HTERT RPE-1 (cell line): ENCODE measurements at regions not wholly inside any gene's neighbourhood (a gene's known extent, or its start where the extent isn't known, plus 50 kb on each side); places are given as distances from the start of the nearest gene placed in this dataset.

Source experiments
- in situ Hi-C: fragments of 300-500 bp; cut with MboI; formaldehyde crosslinking; loops from 4 replicates; pipeline ENCODE4 v1.14.3; 2020; ENCODE audit warnings: low sequenced_read_pairs

DNA sequence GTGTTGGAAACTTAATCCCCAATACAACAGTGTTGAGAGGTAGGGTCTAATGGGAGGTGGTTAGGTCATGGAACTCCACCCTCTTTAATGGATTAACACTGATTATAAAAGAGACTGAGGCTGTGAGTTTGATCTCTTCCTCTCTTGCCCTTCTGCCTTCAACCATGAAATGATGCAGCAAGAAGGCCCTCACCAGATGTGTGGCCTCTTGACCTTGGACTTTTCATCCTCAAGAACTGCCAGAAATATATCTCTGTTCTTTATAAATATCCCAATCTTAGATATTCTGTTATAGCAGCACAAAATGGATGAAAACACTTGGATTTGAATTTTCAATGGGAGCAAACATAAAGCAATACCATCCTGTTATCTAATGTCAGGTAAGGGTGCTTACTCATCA is 67.6 kb downstream of the NMUR2 start:
- in situ Hi-C loops: no loop called here

DNA sequence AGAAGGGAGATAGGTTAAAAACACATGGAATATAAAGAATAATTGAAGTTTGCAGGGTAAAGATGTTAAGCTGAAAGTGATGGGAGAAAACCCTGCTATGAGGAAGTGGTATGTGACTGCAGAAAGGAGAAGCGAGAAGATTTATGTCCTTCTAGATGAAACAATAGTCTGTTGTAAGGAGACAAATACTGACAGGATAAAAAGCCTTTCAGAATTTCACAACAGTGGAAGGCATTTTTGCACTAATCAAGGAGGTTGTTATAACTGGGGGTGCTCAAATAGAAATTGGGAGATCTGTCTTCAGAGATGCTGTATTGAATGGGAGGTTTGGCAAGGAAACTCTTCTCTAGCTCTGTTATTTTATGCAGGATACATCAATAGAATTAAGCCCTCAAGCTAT is 69.6 kb downstream of the NMUR2 start:
- in situ Hi-C loops: no loop called here

DNA sequence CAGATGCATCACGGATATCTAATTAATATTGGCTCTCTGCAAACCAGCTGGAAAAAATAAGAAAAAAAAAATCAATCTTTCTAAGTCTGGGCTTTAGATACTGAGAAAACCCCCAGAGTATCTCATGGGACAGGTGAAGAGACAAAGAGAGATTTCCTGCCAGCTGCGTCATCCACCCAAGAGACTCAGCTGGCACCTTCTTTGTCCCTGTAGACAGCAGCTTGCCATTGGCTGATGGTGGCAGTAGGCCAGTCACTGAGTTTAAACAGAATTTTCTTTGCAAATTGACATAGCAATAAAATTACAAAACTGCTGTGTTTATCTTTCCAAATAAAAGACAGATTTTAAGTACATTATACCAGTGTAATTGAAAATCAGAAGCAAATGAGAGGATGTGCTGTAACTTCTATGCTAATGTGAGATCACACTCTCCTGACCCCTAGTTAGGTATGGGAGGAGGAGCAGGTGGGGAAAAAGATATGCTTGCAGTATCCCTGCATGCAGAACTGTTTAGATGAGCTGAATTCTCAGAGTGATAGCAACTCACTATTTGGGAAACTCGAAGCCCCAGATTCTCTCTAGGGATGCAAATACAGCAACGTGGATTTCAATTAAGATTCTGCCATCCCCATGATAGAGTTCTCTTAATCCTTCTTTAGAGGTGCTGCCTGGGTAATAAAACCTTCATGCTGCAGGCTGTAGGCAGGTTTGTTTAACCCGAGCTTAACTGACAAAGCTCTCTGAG is 72.2 kb downstream of the NMUR2 start:
- in situ Hi-C loops: no loop called here

DNA sequence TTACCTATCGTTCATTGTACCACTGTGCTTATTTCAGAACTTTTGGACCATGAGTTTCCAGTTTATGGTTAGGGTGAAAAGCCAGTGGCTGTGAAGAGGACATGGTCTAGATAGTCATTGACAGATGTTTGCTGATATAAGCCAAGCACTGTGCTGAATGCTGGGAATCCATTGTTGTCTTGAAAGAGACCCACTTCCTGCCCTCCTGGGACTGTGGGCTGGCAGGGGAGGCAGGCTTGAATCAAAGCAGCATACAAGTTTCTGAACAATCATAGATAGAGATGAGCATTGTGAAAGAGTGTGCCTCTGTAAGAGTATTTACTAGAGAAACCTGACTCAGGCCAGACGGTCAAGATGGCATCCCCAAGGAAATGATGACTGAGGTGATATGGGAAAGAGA is 73.4 kb downstream of the NMUR2 start:
- in situ Hi-C loops: no loop called here

- in situ Hi-C loops: no loop called here
Observed at GRCh38 chr5:152331006-152331405, 74.1 kb downstream of the NMUR2 start.

DNA sequence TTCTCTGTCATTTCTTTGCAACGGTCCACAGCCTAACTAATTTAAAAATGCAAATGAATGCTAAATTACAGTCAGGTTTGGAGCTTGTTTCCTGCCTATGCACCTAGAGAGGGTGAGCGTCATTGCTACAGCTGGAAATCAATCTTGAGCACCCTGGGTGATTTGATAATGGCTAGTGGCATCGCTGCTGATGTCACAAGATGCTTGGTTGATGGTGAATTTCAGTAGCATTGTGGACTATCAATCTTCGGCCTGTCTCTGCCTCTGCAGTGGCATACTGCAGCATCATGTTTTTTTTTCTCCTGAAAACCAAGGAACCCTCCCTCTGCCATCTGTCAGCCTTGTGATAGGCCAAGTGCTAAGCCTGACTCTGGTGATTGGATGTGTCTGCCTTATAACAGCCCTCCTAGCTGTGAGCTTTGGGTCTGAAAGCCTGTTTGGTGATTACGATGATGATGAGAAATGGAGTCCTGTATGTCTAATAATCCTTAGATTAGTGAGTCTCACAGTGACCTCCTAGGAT is 75.3 kb downstream of the NMUR2 start:
- in situ Hi-C loops: no loop called here

DNA sequence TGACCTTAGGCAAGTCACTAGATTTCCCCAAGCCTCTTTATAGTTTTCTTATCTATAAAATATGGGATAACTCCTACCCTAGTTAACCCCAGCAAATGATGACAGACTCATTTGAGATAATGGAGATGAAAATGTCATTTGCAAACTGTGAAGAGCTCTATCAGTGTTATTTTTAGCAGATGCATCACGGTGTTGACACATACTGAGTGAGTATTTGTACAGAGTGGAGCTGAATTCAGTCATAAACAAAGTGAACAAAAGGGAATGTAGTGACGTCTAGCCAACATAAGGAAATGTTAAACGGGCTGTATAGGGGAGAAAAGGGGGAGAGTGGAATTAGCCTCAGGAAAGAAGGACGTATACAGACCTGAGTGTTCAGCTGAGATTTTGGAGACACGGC is 75.9 kb downstream of the NMUR2 start:
- in situ Hi-C loops: no loop called here

- in situ Hi-C loops: no loop called here
Observed at GRCh38 chr5:152315942-152316341, 89.1 kb downstream of the NMUR2 start.

GRCh38 chr5:152314196-152314829 is 90.8 kb downstream of the NMUR2 start:
- in situ Hi-C loops: no loop called here

- in situ Hi-C loops: no loop called here
Observed at GRCh38 chr5:152309926-152310450, 95.1 kb downstream of the NMUR2 start.

DNA sequence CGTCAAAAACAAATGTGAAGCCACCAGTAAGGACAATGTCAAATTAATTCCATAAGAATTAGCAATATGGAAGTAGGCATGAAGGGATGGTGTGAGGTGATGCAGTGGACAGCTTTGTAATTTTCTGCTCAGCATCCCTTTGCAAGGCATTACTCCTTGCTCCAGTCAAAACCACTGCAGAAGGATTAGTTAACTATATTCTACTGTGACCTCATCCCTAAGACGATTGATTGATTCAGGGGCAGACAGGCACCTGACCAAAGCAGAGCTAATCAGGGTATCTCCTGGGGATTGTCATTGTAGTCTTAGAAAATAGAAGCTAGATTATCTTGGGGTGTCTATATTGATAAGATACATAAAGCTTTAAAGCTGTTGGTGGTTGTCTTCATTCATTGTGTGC is 98.7 kb downstream of the NMUR2 start:
- in situ Hi-C loops: no loop called here

GRCh38 chr5:152305525-152305924 is 99.6 kb downstream of the NMUR2 start:
- in situ Hi-C loops: no loop called here

- in situ Hi-C loops: no loop called here
Observed at GRCh38 chr5:152303841-152304240, 101.2 kb downstream of the NMUR2 start.

DNA sequence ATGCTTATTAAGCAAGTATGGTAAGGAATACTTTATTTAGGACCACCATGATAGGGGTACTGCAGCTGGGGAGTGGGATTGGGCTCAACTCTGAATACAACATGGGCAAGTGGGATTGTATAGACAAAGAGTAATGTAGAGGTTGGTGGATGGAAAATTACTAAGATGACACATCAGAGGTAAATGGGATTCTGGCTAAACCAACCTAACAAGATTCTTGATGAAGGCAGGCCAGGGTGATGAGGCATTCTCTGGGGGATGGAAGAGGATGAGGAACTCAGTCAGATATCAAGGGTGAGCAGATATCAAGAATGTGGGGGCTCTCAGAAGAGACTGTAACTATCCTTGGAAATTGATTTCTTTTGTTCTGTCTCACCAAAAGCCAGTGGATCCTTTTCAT is 107.2 kb downstream of the NMUR2 start:
- in situ Hi-C loops: no loop called here

- in situ Hi-C loops: no loop called here
Observed at GRCh38 chr5:152293189-152293588, 111.9 kb downstream of the NMUR2 start.

DNA sequence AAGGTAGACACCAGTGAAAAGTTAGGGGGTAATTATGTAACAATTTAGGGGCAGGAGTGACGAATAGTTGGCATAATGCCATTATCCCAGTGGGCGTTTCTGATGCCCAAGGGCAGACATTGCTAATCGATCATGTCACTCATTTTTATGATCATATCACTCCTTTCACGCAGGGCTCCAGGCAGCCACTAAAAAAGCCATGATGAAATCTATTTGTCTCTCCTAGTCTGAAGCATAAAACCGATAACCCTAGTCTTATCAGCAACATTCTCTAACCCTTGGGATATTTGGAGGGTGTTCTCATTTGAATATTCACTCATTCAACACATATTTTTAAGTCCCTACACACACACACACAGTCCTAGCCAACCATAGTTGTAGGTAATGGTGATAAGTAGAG is 114.9 kb downstream of the NMUR2 start:
- in situ Hi-C loops: no loop called here

DNA sequence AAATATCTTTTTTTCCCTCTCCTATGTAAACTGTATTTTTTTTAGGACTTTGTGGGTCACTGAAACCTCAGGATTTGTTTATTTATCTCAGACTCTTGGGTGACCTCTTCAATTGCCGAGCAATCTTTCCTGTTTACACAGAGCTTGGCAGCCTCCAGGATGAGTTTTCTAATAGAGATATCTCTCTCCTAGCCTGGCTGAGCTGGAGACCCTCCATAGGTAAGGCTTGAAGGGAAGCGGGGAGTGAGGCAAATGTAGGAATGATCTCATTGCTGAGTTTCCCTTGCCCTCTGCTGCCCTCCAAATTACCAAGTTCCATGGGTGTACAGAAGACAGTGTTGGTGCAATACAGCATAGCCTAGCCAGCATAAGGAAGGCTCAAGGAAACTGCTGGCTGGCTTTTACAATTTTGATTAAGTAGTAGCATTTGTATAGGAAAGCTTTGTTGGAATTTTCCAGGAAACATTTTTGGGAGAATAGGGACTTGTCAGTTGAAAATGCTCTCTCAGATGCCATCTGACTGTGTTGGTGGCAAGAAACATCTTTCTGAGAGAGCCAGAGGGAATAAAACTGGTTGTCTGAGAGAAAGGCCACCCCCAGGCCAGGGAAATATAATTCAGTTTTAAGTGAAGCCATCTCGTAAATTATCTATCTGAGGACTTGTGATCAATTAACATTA is 116.0 kb downstream of the NMUR2 start:
- in situ Hi-C loops: no loop called here

DNA sequence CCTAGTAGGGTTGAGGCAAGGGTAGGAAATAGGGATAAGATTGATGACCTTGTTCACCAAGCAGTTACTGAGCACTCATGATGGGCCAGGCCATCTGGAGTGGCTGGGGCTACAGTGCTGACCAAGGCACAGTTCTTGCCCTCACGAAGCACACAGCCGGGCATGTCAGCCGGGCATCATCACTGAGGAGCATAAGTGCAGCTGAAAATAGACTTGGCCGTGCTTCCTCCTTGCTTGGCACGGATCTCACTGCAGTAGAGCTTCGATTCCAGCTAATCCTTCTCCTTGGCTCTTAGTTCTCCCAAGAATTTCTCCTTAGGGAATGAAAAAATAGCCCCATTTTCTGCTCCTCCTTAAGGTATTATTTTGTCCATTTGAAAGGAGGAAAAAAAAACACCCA is 116.6 kb downstream of the NMUR2 start:
- in situ Hi-C loops: no loop called here

GRCh38 chr5:152285764-152286163 is 119.3 kb downstream of the NMUR2 start:
- in situ Hi-C loops: no loop called here

GRCh38 chr5:152282331-152282730 is 122.7 kb downstream of the NMUR2 start:
- in situ Hi-C loops: no loop called here

DNA sequence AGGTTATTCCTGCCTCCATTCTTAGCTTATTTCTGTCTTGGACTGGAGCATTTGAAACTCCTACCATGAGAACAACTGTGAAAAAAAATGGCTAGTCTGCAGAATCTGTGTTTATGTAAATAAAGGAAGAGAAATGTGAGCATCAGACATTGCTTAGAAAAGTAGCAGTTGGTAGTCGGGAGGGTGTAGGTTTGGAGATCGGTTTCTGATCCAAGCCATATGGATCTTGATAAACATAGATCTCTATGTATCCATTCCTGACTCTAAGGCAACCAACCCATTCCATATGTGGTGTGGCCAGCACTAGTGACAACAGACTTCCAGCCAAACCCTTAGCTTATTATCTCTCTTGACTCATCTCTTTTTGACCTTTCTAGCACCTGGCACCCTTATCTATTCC is 127.1 kb downstream of the NMUR2 start:
- in situ Hi-C loops: no loop called here

GRCh38 chr5:152274224-152274623 is 130.9 kb downstream of the NMUR2 start:
- in situ Hi-C loops: no loop called here
